OCI-LY7 (cell line): ENCODE measurements at regions not wholly inside any gene's neighbourhood (a gene's known extent, or its start where the extent isn't known, plus 50 kb on each side); places are given as distances from the start of the nearest gene placed in this dataset.

ENCODE experiments used
- BruUV-seq: library from RNA; stranded (reverse); fragments of 400-500 nt; replicated peaks from 2 replicates; lab custom pipeline; 2021; lab: Mats Ljungman, UMichigan
- CTCF ChIA-PET: fragments of 300-600 bp; sonication (Branson Sonifier 250); formaldehyde crosslinking; loops from one replicate; lab custom pipeline; 2022; ENCODE audit warnings: antibody characterized with exemption; ENCODE audit not compliant: unreplicated experiment; lab: Charles Lee
- POLR2A ChIA-PET: fragments of 300-600 bp; sonication (Branson Sonifier 250); formaldehyde crosslinking; loops from one replicate; lab custom pipeline; 2022; ENCODE audit warnings: antibody characterized with exemption; lab: Charles Lee
- DNase-seq: peaks from one replicate; pipeline ENCODE4 v3.0.0-alpha.2; 2015; ENCODE audit warnings: low spot score
- H2AFZ ChIP-seq: fragments of 200-600 bp; sonication (generic), shearing (Covaris generic); 2 replicates; pipeline ENCODE4 v1.6.1; 2014; ENCODE audit warnings: mild to moderate bottlenecking, antibody characterized with exemption, low read length, moderate library complexity
- H3K27ac ChIP-seq: fragments of 200-600 bp; sonication (generic); 2 replicates; pipeline ENCODE4 v1.5.1; 2014; ENCODE audit warnings: mixed run types, low read depth, mild to moderate bottlenecking, moderate library complexity, low read length, inconsistent platforms; ENCODE audit not compliant: poor library complexity, severe bottlenecking
- H3K36me3 ChIP-seq: fragments of 200-600 bp; sonication (generic); 2 replicates; pipeline ENCODE4 v1.6.1; 2014; ENCODE audit warnings: mild to moderate bottlenecking, antibody characterized with exemption, low read length, moderate library complexity, mixed read lengths; ENCODE audit not compliant: insufficient read depth
- H3K4me1 ChIP-seq: fragments of 200-600 bp; sonication (generic); 2 replicates; pipeline ENCODE4 v1.5.1; 2014; ENCODE audit warnings: mild to moderate bottlenecking, low read length; ENCODE audit not compliant: insufficient read depth, poor library complexity, severe bottlenecking
- H3K4me2 ChIP-seq: fragments of 200-600 bp; sonication (generic); 2 replicates; pipeline ENCODE4 v1.6.1; 2014; ENCODE audit warnings: mild to moderate bottlenecking, low read length
- H3K4me3 ChIP-seq: fragments of 200-600 bp; sonication (generic); 2 replicates; pipeline ENCODE4 v1.5.1; 2014; ENCODE audit warnings: mild to moderate bottlenecking, low read depth, low read length; ENCODE audit not compliant: poor library complexity, severe bottlenecking
- H3K79me2 ChIP-seq: fragments of 200-600 bp; sonication (generic); 2 replicates; pipeline ENCODE4 v1.6.1; 2016; ENCODE audit warnings: low read depth, mild to moderate bottlenecking, low read length, moderate library complexity, mixed read lengths; ENCODE audit not compliant: insufficient read depth
- H3K9me2 ChIP-seq: fragments of 200-600 bp; sonication (generic); 2 replicates; pipeline ENCODE4 v1.6.1; 2016; ENCODE audit warnings: mild to moderate bottlenecking, low read length, mixed read lengths; ENCODE audit not compliant: insufficient read depth
- H3K9me3 ChIP-seq: fragments of 200-600 bp; sonication (generic); 2 replicates; pipeline ENCODE4 v1.6.1; 2014; ENCODE audit warnings: mild to moderate bottlenecking, mixed run types, low read length, mixed read lengths
- H4K20me1 ChIP-seq: fragments of 200-600 bp; sonication (generic); 2 replicates; pipeline ENCODE4 v1.6.1; 2014; ENCODE audit warnings: mild to moderate bottlenecking, antibody characterized with exemption, low read length, moderate library complexity, mixed read lengths; ENCODE audit not compliant: insufficient read depth
- CTCF ChIP-seq: fragments of 200-600 bp; sonication (generic); conservative IDR thresholded peaks from 2 replicates; pipeline ENCODE4 v1.5.1; 2014; ENCODE audit warnings: mild to moderate bottlenecking, antibody characterized with exemption, low read length, moderate library complexity, mixed read lengths
- EZH2phosphoT487 ChIP-seq: fragments of 200-600 bp; sonication (generic); IDR thresholded peaks from 2 replicates; pipeline ENCODE4 v1.6.1; 2018; ENCODE audit warnings: low read depth, borderline replicate concordance, mild to moderate bottlenecking, mixed run types, antibody characterized with exemption, low read length, moderate library complexity, mixed read lengths
- intact Hi-C: fragments of 100-400 bp; cut with micrococcal nuclease; formaldehyde crosslinking; loops from one replicate; pipeline ENCODE4 v1.10.0; 2022; ENCODE audit not compliant: unreplicated experiment

GRCh38 chr3:46080124-46080968, 53.1 kb upstream of the XCR1 start:
- H3K27ac ChIP-seq: no peak overlapping the region
- no peak overlapping the region for H3K4me2 ChIP-seq
- no peaks in the 10 kb centered on the region for H3K9me2 ChIP-seq
- TF ChIP-seq CTCF (no peak), EZH2phosphoT487 (no peak)
- no peak for DNase-seq
- BruUV-seq: no TSS peak
- H3K9me3 ChIP-seq: no peaks in the 10 kb centered on the region; the same call in 1 of the 2 replicates
- H4K20me1 ChIP-seq: no peaks in the 10 kb centered on the region
- H3K36me3 ChIP-seq: no peaks in the 10 kb centered on the region
- no peak overlapping the region for H3K4me3 ChIP-seq
- ChIA-PET CTCF (no interaction called here), POLR2A (interaction anchor here (1.6 kb wide), 1 partner anchor 17 kb away, joined by 4 read pairs; no protein-coding TSS in a partner anchor)
- H3K4me1 ChIP-seq: no peaks in the 10 kb centered on the region
- intact Hi-C loops: no loop called here
- H3K79me2 ChIP-seq: no peaks in the 10 kb centered on the region
- no peak overlapping the region for H2AFZ ChIP-seq

- CTCF ChIA-PET: interaction anchor here (0.6 to 1.4 kb wide), 4 partner anchors 11 to 171 kb away, joined by 3 to 4 read pairs (median 4); no protein-coding TSS in a partner anchor
- Histone ChIP-seq H3K4me2 (peak overlapping the region; percentile 37; the same call in 1 of the 2 replicates), H3K9me3 (no peaks in the 10 kb centered on the region; the same call in 1 of the 2 replicates), H2AFZ (peak overlapping the region; percentile 67), H3K9me2 (no peaks in the 10 kb centered on the region), H3K79me2 (no peaks in the 10 kb centered on the region), H4K20me1 (no peaks in the 10 kb centered on the region), H3K36me3 (no peaks in the 10 kb centered on the region), H3K4me3 (no peak overlapping the region), H3K27ac (no peak overlapping the region), H3K4me1 (no peaks in the 10 kb centered on the region)
- POLR2A ChIA-PET: interaction anchor here (0.6 kb wide), 1 partner anchor 55 kb away, joined by 3 read pairs; no protein-coding TSS in a partner anchor
- intact Hi-C loops: loop anchor here (1.0 to 5.0 kb wide), 3 partner anchors 141 to 1042 kb away; no protein-coding TSS in a partner anchor
- peak; percentile 92 for DNase-seq
- TF ChIP-seq EZH2phosphoT487 (no peak), CTCF (peak; percentile 100)
- BruUV-seq: no TSS peak
Observed at GRCh38 chr3:46078712-46079400, 51.6 kb upstream of the XCR1 start.
